ENCODE measurements at regions not wholly inside any gene's neighbourhood (a gene's known extent, or its start where the extent isn't known, plus 50 kb on each side); places are given as distances from the start of the nearest gene placed in this dataset.

DNA sequence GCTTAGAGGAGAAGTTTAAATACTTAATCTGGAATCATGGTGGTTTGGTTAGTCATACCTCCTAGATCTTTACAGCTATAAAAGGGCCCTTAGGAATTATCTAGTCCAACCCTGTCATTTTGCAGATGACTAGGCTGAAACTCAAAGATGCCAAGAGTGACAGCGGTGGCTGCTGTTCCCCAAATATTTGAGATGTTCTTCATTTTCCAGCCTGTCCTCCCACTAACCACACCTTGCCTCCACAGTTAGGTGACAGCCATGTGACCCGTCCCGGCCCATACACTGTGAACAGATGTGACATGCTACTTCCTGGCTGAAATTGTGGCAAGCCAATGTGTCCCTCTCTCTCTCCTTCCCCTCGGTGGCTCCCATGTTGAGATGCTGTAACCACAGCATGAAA, 225.5 kb upstream of the IPO5 start:
- H3K27me3 ChIP-seq, result no peaks in the 10 kb centered on the region
- H3K36me3 ChIP-seq, result no peaks in the 10 kb centered on the region
- ATAC-seq, result no peak
- no peaks in the 10 kb centered on the region for H3K4me1 ChIP-seq
- WGBS, 2 donors, result 88 to 89% methylated on average over 4 of the region's 4 CpGs
- no peak overlapping the region for H3K27ac ChIP-seq
- DNase-seq, result no peak
- intact Hi-C loops (cut with DNase I), result no loop called here
- H3K9me3 ChIP-seq, result no peaks in the 10 kb centered on the region
- TF ChIP-seq, protein P1, sequence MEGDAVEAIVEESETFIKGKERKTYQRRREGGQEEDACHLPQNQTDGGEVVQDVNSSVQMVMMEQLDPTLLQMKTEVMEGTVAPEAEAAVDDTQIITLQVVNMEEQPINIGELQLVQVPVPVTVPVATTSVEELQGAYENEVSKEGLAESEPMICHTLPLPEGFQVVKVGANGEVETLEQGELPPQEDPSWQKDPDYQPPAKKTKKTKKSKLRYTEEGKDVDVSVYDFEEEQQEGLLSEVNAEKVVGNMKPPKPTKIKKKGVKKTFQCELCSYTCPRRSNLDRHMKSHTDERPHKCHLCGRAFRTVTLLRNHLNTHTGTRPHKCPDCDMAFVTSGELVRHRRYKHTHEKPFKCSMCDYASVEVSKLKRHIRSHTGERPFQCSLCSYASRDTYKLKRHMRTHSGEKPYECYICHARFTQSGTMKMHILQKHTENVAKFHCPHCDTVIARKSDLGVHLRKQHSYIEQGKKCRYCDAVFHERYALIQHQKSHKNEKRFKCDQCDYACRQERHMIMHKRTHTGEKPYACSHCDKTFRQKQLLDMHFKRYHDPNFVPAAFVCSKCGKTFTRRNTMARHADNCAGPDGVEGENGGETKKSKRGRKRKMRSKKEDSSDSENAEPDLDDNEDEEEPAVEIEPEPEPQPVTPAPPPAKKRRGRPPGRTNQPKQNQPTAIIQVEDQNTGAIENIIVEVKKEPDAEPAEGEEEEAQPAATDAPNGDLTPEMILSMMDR (IDR thresholded peaks at IDR 0.05), result no peak
- H3K4me3 ChIP-seq, result no peak overlapping the region

DNA sequence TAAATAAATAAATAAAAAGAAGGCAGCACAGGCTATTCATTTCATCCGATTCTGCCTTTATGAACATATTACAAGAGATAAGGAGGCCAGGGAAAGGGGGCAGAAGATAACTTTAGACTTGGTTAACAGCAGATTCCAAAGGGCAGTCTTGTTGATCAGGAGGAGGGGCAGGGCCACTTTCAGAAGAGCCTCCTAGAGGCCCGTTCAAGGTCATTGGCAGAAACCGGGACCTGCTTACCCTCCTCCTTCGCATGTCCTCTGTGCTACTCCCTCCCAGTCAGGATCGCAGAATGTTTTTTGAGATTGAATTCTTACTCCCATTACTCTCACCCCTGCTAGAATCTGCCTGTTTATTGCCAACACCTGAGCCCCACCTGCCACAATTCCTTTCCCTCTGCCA, 217.0 kb upstream of the IPO5 start:
- WGBS, 2 donors, result 83 to 88% methylated on average over 5 of the region's 5 CpGs
- TF ChIP-seq, protein P1 (IDR thresholded peaks at IDR 0.05), result no peak
- ATAC-seq, result no peak
- Histone ChIP-seq H3K27ac (no peak overlapping the region), H3K36me3 (no peaks in the 10 kb centered on the region), H3K4me1 (no peaks in the 10 kb centered on the region), H3K9me3 (peaks cover 0 to 8% (median 0%) of the 10 kb centered on the region in 11 donors), H3K27me3 (no peaks in the 10 kb centered on the region), H3K4me3 (no peak overlapping the region)
- DNase-seq, result no peak
- intact Hi-C loops (cut with DNase I), result no loop called here

DNA sequence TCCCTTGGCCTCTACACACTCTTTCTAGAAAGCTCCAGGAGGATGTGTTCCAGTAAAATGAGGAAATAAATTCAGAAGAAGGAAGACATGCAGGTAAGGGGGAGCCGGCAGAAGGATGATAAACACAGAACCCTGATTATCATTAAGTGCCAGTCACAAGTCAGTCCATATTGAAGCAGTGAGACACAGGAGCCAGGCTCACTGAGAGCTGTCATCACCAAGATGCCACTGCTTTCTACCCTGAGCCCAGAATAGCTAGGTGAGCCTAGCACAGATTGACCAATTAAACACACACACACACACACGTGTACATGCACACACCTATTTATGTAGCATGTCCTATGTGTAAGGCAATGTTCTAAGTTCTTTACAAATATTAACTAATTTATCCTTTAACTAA, 211.4 kb upstream of the IPO5 start:
- H3K36me3 ChIP-seq, result no peaks in the 10 kb centered on the region
- DNase-seq (no peak), ATAC-seq (no peak)
- H3K9me3 ChIP-seq, result peaks cover 0 to 11% (median 0%) of the 10 kb centered on the region in 11 donors
- no peaks in the 10 kb centered on the region for H3K27me3 ChIP-seq
- no peak overlapping the region for H3K27ac ChIP-seq
- intact Hi-C loops (cut with DNase I), result no loop called here
- H3K4me3 ChIP-seq, result no peak overlapping the region
- peaks cover 0 to 14% (median 9%) of the 10 kb centered on the region in 9 donors for H3K4me1 ChIP-seq
- WGBS, 2 donors, result 52 to 60% methylated on average over 2 of the region's 2 CpGs
- TF ChIP-seq, protein P1 (IDR thresholded peaks at IDR 0.05), result no peak

DNA sequence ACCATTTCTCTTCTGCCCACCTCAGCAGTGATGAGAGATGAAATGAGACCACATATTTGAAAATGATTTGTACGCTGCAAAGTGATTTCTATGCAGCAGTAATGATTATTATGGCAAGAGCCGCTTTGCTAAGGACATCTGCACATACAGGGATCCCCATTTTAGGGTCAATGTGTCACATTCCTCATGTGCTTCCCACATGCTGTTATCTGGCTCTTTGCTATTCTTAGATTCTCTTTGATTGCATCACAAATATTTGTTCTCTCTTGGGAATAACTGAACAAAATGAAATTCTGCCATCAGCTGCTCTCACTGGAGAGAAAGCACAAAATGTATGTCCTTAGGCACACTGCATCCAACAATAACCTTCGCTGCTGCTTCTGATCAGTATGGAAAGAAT, 209.5 kb upstream of the IPO5 start:
- intact Hi-C loops (cut with DNase I), result no loop called here
- WGBS, 2 donors, result 58 to 71% methylated on average over 3 of the region's 3 CpGs
- Histone ChIP-seq H3K4me3 (no peak overlapping the region), H3K27me3 (no peaks in the 10 kb centered on the region), H3K27ac (no peak overlapping the region), H3K4me1 (peaks cover 0 to 14% (median 9%) of the 10 kb centered on the region in 9 donors), H3K9me3 (peaks cover 0 to 11% (median 0%) of the 10 kb centered on the region in 11 donors), H3K36me3 (no peaks in the 10 kb centered on the region)
- TF ChIP-seq, protein P1 (IDR thresholded peaks at IDR 0.05), result no peak
- ATAC-seq (peak in 4 of 8 donors; percentile 27 to 56 (median 42)), DNase-seq (no peak)
